ENCODE measurements at regions not wholly inside any gene's neighbourhood (a gene's known extent, or its start where the extent isn't known, plus 50 kb on each side); places are given as distances from the start of the nearest gene placed in this dataset.

DNA sequence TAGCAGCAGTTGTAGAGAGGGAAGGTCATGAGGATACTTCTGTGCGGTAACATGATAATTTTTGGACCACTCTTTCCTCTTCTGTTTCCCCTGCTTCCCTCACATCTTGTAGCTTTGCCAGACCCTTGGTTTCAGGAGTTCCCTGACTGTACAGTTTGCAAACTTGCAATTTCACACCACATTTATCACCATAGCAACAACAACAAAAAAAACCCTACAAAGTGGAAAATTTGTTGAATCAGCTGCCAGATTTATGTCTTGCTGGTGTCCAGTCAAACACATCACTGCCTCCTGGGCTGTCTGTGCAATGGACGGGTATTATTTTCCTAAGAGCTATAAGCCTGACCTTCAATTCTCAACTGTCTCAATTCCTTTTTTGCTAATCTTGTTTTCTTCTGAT is 751.6 kb downstream of the TLR4 start:
- Histone ChIP-seq H3K4me1 (ENCODE audit: insufficient read depth, low read length) (no peaks in the 10 kb centered on the region), H3K79me2 (ENCODE audit: insufficient read depth, low read length) (no peaks in the 10 kb centered on the region), H2AFZ (ENCODE audit: low read depth, low read length) (no peak overlapping the region), H3K9ac (ENCODE audit: low read length) (no peak overlapping the region), H3K27me3 (ENCODE audit: insufficient read depth, low read length) (no peaks in the 10 kb centered on the region), H3K4me2 (ENCODE audit: low read length) (no peak overlapping the region), H3K9me3 (ENCODE audit: insufficient read depth, low read depth, low read length) (no peaks in the 10 kb centered on the region), H4K20me1 (ENCODE audit: insufficient read depth, low read length) (no peaks in the 10 kb centered on the region), H3K36me3 (ENCODE audit: insufficient read depth, low read length) (no peaks in the 10 kb centered on the region), H3K4me3 (ENCODE audit: insufficient read depth, low read depth, low read length) (no peak overlapping the region), H3K27ac (ENCODE audit: low read depth, low read length) (no peak overlapping the region)
- no peak for FAIRE-seq
- H3K27me3 Mint-ChIP-seq (ENCODE audit: low read depth, unreplicated experiment) = no peaks in the 10 kb centered on the region
- DNase-seq (ENCODE audit: low read depth) = no peak
- TF ChIP-seq, protein P1, sequence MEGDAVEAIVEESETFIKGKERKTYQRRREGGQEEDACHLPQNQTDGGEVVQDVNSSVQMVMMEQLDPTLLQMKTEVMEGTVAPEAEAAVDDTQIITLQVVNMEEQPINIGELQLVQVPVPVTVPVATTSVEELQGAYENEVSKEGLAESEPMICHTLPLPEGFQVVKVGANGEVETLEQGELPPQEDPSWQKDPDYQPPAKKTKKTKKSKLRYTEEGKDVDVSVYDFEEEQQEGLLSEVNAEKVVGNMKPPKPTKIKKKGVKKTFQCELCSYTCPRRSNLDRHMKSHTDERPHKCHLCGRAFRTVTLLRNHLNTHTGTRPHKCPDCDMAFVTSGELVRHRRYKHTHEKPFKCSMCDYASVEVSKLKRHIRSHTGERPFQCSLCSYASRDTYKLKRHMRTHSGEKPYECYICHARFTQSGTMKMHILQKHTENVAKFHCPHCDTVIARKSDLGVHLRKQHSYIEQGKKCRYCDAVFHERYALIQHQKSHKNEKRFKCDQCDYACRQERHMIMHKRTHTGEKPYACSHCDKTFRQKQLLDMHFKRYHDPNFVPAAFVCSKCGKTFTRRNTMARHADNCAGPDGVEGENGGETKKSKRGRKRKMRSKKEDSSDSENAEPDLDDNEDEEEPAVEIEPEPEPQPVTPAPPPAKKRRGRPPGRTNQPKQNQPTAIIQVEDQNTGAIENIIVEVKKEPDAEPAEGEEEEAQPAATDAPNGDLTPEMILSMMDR (IDR thresholded peaks at IDR 0.05; ENCODE audit: insufficient read depth, low read depth, low read length) = no peak
- no peak for TF ChIP-seq EZH2 (IDR thresholded peaks at IDR 0.05; ENCODE audit: insufficient read depth, low read length)
- H3K4me3 Mint-ChIP-seq (ENCODE audit: unreplicated experiment) = no peak overlapping the region
- no peak overlapping the region for H3K27ac Mint-ChIP-seq (ENCODE audit: unreplicated experiment)
- H3K36me3 Mint-ChIP-seq (ENCODE audit: low read depth, unreplicated experiment) = no peaks in the 10 kb centered on the region
- H3K9me3 Mint-ChIP-seq (ENCODE audit: unreplicated experiment) = no peaks in the 10 kb centered on the region
- no peaks in the 10 kb centered on the region for H3K4me1 Mint-ChIP-seq (ENCODE audit: low read depth, unreplicated experiment)

DNA sequence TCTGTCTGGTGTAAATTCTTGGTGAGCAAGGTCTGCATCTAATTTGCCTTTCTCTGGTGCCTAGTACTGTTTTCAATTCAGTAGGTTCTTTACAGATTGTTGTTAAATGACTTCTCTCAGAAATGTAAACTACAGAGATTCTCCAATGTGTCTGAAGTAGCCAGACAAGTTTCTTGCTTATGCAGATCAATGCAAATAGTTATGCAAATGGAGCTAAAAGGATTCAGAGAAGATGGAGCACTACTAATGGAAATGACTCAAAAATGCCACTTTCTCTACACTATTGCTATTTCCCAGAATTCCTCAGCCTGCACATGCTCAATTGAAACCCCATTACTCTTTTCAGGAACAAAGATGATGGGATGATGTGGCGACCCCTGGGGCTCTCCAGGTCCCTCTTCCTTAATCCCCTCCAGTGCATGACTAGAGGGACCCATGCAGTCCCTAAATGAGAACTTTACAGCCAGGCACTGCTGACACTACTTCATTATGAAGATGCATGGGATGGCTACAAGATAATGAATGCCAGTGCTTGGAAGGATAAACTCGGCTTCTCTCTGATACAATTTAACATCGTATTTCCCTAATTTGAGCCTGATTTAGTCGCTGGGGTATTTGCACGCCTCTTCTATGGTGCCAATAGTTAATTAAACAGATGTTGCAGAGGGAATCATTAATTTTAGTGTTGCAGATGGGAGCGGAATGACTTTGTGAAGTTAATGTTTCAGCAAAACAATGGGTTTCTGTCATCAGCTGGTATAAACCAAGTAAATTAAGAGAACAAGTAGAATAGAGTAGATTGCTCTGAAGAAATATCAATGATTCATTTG is 753.2 kb downstream of the TLR4 start:
- Mint-ChIP-seq H3K4me1 (ENCODE audit: low read depth, unreplicated experiment) (no peaks in the 10 kb centered on the region), H3K4me3 (ENCODE audit: unreplicated experiment) (no peak overlapping the region), H3K27me3 (ENCODE audit: low read depth, unreplicated experiment) (no peaks in the 10 kb centered on the region), H3K27ac (ENCODE audit: unreplicated experiment) (no peak overlapping the region), H3K9me3 (ENCODE audit: unreplicated experiment) (no peaks in the 10 kb centered on the region), H3K36me3 (ENCODE audit: low read depth, unreplicated experiment) (no peaks in the 10 kb centered on the region)
- H3K27ac ChIP-seq (ENCODE audit: low read depth, low read length) = no peak overlapping the region
- no peaks in the 10 kb centered on the region for H3K4me1 ChIP-seq (ENCODE audit: insufficient read depth, low read length)
- H4K20me1 ChIP-seq (ENCODE audit: insufficient read depth, low read length) = no peaks in the 10 kb centered on the region
- H3K27me3 ChIP-seq (ENCODE audit: insufficient read depth, low read length) = no peaks in the 10 kb centered on the region
- DNase-seq (ENCODE audit: low read depth) = no peak
- no peak for FAIRE-seq
- no peaks in the 10 kb centered on the region for H3K79me2 ChIP-seq (ENCODE audit: insufficient read depth, low read length)
- H2AFZ ChIP-seq (ENCODE audit: low read depth, low read length) = no peak overlapping the region
- TF ChIP-seq, protein P1 (IDR thresholded peaks at IDR 0.05; ENCODE audit: insufficient read depth, low read depth, low read length) = no peak
- no peak for TF ChIP-seq EZH2 (IDR thresholded peaks at IDR 0.05; ENCODE audit: insufficient read depth, low read length)
- H3K4me3 ChIP-seq (ENCODE audit: insufficient read depth, low read depth, low read length) = no peak overlapping the region
- H3K36me3 ChIP-seq (ENCODE audit: insufficient read depth, low read length) = no peaks in the 10 kb centered on the region
- no peak overlapping the region for H3K4me2 ChIP-seq (ENCODE audit: low read length)
- no peaks in the 10 kb centered on the region for H3K9me3 ChIP-seq (ENCODE audit: insufficient read depth, low read depth, low read length)
- no peak overlapping the region for H3K9ac ChIP-seq (ENCODE audit: low read length)

DNA sequence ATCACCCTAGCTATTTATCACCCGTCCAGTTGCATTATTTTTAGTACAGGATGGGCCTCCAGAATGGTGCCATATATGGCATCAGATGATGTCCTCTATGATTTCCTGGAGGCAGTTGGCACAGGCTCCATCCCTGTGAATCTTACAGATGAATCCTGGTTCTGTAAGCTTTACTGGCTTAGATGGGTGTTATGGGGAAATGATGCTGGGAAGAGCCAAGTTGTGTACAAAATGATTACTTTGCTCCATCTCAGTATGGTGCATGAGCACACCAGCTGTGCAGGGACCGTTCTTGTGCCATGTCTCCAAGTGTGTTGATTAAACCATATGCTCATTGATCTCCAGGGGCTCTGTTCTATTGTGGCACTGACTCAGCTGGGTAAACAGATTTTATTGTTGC is 755.7 kb downstream of the TLR4 start:
- Mint-ChIP-seq H3K4me1 (ENCODE audit: low read depth, unreplicated experiment) (no peaks in the 10 kb centered on the region), H3K27me3 (ENCODE audit: low read depth, unreplicated experiment) (peaks cover 3% of the 10 kb centered on the region), H3K36me3 (ENCODE audit: low read depth, unreplicated experiment) (no peaks in the 10 kb centered on the region), H3K9me3 (ENCODE audit: unreplicated experiment) (no peaks in the 10 kb centered on the region), H3K4me3 (ENCODE audit: unreplicated experiment) (no peak overlapping the region), H3K27ac (ENCODE audit: unreplicated experiment) (no peak overlapping the region)
- Histone ChIP-seq H3K27me3 (ENCODE audit: insufficient read depth, low read length) (no peaks in the 10 kb centered on the region), H2AFZ (ENCODE audit: low read depth, low read length) (no peak overlapping the region), H3K4me3 (ENCODE audit: insufficient read depth, low read depth, low read length) (no peak overlapping the region), H3K79me2 (ENCODE audit: insufficient read depth, low read length) (no peaks in the 10 kb centered on the region), H3K4me2 (ENCODE audit: low read length) (no peak overlapping the region), H3K27ac (ENCODE audit: low read depth, low read length) (no peak overlapping the region), H3K4me1 (ENCODE audit: insufficient read depth, low read length) (no peaks in the 10 kb centered on the region), H3K9ac (ENCODE audit: low read length) (no peak overlapping the region), H4K20me1 (ENCODE audit: insufficient read depth, low read length) (no peaks in the 10 kb centered on the region), H3K36me3 (ENCODE audit: insufficient read depth, low read length) (no peaks in the 10 kb centered on the region), H3K9me3 (ENCODE audit: insufficient read depth, low read depth, low read length) (no peaks in the 10 kb centered on the region)
- DNase-seq (ENCODE audit: low read depth) = no peak
- FAIRE-seq = no peak
- TF ChIP-seq, protein P1 (IDR thresholded peaks at IDR 0.05; ENCODE audit: insufficient read depth, low read depth, low read length) = no peak
- no peak for TF ChIP-seq EZH2 (IDR thresholded peaks at IDR 0.05; ENCODE audit: insufficient read depth, low read length)

Measured in astrocyte (in vitro differentiated cells and primary cell).